Ishikawa (cell line): ENCODE measurements at regions not wholly inside any gene's neighbourhood (a gene's known extent, or its start where the extent isn't known, plus 50 kb on each side); places are given as distances from the start of the nearest gene placed in this dataset.

Experiments used
- CEBPB ChIP-seq: IDR thresholded peaks from 2 replicates; pipeline ENCODE4 v1.6.1; 2012
- CREB1 ChIP-seq: IDR thresholded peaks from 2 replicates; pipeline ENCODE4 v1.6.1; 2012; ENCODE audit warnings: low read depth
- EGR1 ChIP-seq: IDR thresholded peaks from 2 replicates; pipeline ENCODE4 v1.6.1; 2012
- EP300 ChIP-seq: IDR thresholded peaks from 2 replicates; pipeline ENCODE4 v1.6.1; 2012; ENCODE audit warnings: borderline replicate concordance
- FOXM1 ChIP-seq: IDR thresholded peaks from 2 replicates; pipeline ENCODE4 v1.6.1; 2012; ENCODE audit warnings: low read depth, borderline replicate concordance
- NFIC ChIP-seq: IDR thresholded peaks from 2 replicates; pipeline ENCODE4 v1.6.1; 2012
- RAD21 ChIP-seq: IDR thresholded peaks from 2 replicates; pipeline ENCODE4 v1.6.1; 2012; ENCODE audit warnings: low read depth
- TAF1 ChIP-seq: IDR thresholded peaks from 2 replicates; pipeline ENCODE4 v1.6.1; 2012; ENCODE audit warnings: low read depth, mild to moderate bottlenecking
- TCF12 ChIP-seq: IDR thresholded peaks from 2 replicates; pipeline ENCODE4 v1.6.1; 2012; ENCODE audit warnings: low read depth
- TEAD4 ChIP-seq: IDR thresholded peaks from 2 replicates; pipeline ENCODE4 v1.6.1; 2012
- YY1 ChIP-seq: IDR thresholded peaks from 2 replicates; pipeline ENCODE4 v1.6.1; 2012; ENCODE audit warnings: low read depth
- ZBTB7A ChIP-seq: IDR thresholded peaks from 2 replicates; pipeline ENCODE4 v1.6.1; 2012; ENCODE audit warnings: low read depth
- TF ChIP-seq, protein P1 (sequence below): IDR thresholded peaks from 2 replicates; pipeline ENCODE4 v1.6.1; 2012
- TF ChIP-seq, protein P2 (sequence below): IDR thresholded peaks from 2 replicates; pipeline ENCODE4 v1.6.1; 2012; ENCODE audit warnings: low read depth, mild to moderate bottlenecking
- TF ChIP-seq, protein P3 (sequence below): IDR thresholded peaks from 2 replicates; pipeline ENCODE4 v1.6.1; 2012

DNA sequence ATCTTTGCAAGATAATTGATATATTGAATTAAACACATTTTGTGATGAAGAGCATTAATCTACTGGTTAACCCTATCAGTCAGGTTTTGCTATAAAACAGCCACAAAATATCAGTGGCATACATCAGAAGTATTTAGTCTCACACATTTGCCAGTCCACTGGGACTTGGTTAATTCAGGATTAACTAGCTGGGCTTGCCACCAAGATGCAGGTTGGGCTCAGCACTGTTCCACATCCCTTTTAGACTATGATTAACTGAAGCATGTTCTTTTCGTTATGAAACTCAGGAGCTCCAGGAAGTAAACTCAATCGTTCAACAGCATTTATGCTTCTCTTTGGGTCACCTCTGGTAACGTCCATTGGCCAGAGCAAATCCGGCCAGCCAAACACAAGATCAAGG, 538.1 kb upstream of the HS3ST1 start:
- no peak for TF ChIP-seq NFIC
- no peak for TF ChIP-seq RAD21
- TF ChIP-seq, protein P1, sequence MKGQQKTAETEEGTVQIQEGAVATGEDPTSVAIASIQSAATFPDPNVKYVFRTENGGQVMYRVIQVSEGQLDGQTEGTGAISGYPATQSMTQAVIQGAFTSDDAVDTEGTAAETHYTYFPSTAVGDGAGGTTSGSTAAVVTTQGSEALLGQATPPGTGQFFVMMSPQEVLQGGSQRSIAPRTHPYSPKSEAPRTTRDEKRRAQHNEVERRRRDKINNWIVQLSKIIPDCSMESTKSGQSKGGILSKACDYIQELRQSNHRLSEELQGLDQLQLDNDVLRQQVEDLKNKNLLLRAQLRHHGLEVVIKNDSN: no peak
- no peak for TF ChIP-seq CEBPB
- TF ChIP-seq EP300: no peak
- TF ChIP-seq CREB1: no peak
- TF ChIP-seq TEAD4: no peak
- TF ChIP-seq ZBTB7A: no peak
- TF ChIP-seq, protein P2, sequence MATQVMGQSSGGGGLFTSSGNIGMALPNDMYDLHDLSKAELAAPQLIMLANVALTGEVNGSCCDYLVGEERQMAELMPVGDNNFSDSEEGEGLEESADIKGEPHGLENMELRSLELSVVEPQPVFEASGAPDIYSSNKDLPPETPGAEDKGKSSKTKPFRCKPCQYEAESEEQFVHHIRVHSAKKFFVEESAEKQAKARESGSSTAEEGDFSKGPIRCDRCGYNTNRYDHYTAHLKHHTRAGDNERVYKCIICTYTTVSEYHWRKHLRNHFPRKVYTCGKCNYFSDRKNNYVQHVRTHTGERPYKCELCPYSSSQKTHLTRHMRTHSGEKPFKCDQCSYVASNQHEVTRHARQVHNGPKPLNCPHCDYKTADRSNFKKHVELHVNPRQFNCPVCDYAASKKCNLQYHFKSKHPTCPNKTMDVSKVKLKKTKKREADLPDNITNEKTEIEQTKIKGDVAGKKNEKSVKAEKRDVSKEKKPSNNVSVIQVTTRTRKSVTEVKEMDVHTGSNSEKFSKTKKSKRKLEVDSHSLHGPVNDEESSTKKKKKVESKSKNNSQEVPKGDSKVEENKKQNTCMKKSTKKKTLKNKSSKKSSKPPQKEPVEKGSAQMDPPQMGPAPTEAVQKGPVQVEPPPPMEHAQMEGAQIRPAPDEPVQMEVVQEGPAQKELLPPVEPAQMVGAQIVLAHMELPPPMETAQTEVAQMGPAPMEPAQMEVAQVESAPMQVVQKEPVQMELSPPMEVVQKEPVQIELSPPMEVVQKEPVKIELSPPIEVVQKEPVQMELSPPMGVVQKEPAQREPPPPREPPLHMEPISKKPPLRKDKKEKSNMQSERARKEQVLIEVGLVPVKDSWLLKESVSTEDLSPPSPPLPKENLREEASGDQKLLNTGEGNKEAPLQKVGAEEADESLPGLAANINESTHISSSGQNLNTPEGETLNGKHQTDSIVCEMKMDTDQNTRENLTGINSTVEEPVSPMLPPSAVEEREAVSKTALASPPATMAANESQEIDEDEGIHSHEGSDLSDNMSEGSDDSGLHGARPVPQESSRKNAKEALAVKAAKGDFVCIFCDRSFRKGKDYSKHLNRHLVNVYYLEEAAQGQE: no peak
- TF ChIP-seq, protein P3, sequence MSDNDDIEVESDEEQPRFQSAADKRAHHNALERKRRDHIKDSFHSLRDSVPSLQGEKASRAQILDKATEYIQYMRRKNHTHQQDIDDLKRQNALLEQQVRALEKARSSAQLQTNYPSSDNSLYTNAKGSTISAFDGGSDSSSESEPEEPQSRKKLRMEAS: no peak

DNA sequence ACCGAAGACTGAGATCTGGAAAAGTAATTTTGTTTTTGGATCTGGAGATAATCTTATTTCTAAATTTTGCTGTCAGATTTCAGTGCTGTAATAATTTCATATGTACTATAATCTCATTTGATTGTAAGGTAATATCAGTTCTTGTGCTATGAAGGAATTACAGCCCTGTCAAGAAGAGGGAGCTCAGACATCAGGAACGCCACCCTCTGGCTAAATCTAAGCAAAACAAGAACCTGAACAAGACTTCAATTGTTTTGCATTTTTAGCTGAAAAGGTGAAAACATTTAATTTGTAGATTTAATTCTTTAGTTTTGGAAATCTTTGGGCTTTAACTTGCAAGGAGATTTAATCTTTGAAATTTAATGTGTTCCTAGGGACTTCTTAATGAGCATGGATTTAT, 525.4 kb upstream of the HS3ST1 start:
- no peak for TF ChIP-seq ZBTB7A
- no peak for TF ChIP-seq YY1
- TF ChIP-seq, protein P1: no peak
- no peak for TF ChIP-seq RAD21
- no peak for TF ChIP-seq EGR1
- TF ChIP-seq NFIC: no peak
- TF ChIP-seq CEBPB: no peak
- no peak for TF ChIP-seq TEAD4
- no peak for TF ChIP-seq TAF1
- TF ChIP-seq, protein P3: no peak
- TF ChIP-seq TCF12: no peak

DNA sequence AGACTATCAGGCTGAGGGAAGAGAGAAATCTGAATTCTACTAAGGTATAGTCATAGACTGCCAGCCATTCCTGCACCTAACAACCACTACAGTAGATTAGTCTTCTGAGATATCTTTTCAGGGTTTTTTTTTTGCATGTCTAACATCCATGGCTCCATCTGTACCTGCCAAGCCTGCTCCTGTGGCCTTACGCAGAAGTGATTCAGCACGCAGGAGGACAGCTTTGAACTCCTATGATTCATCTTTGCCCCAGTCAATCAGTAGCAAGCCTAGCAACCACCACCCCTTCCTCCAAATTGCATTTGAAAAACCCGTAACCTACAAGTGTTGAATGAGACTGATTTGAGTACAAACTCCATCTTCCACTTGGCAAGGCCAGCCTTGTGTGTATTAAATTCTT, 520.7 kb upstream of the HS3ST1 start:
- TF ChIP-seq TEAD4: no peak
- no peak for TF ChIP-seq ZBTB7A
- TF ChIP-seq NFIC: no peak
- TF ChIP-seq, protein P1: no peak
- TF ChIP-seq, protein P2: no peak
- TF ChIP-seq RAD21: no peak
- no peak for TF ChIP-seq CREB1
- TF ChIP-seq TAF1: no peak
- no peak for TF ChIP-seq YY1
- TF ChIP-seq EGR1: no peak
- TF ChIP-seq CEBPB: no peak
- TF ChIP-seq, protein P3: no peak
- TF ChIP-seq EP300: no peak
- TF ChIP-seq TCF12: no peak
- TF ChIP-seq FOXM1: no peak

DNA sequence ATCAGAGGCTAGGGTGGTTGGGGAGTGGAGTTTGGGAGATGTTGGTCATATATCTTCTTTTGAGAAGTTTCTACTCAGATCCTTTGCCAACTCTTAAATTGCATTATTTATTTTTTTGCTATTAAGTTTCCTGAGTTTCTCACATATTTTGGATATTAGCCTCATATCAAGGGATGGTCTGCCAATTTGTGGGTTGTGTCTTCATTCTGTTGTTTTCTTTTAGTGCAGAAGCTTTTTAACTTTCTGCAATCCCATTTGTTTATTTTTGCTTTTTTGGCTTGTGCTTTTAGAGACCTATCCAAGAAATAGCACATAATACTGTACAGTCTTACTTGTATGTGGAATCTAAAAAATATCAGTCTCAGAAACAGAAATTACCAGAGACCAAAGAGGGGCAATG, 509.2 kb upstream of the HS3ST1 start:
- no peak for TF ChIP-seq EP300
- TF ChIP-seq TAF1: no peak
- no peak for TF ChIP-seq YY1

DNA sequence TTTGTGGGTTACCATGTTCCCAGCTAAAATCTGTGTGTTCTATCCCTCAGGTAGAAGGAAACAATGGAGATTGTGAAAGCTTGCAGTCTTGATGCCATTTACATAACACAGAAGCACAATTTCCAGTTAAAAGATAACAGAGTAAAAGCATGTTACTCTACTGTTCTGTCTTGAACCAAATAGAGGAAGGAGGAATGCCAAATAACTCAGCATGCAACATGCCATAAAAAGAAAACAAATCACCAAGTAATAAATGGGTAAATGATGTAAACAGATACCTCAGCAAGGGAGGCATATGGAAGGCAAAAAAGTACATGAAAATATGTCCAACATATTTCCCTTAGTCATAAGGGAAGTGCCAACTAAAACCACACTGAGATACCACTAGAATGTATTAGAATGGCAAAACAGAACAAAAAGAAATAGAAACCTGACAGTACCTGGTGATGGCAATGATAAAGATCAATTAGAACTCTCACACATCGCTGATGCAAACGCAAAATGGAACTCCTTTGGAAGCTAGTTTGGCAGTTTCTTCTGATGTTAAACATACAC, 502.6 kb upstream of the HS3ST1 start:
- TF ChIP-seq TCF12 (no peak), TEAD4 (no peak), TAF1 (no peak), CREB1 (no peak), YY1 (no peak), CEBPB (no peak), EGR1 (no peak), FOXM1 (no peak), NFIC (no peak), ZBTB7A (no peak), RAD21 (no peak), EP300 (no peak)
- TF ChIP-seq, protein P1: no peak
- TF ChIP-seq, protein P2: no peak
- TF ChIP-seq, protein P3: no peak
